ENCODE measurements at regions not wholly inside any gene's neighbourhood (a gene's known extent, or its start where the extent isn't known, plus 50 kb on each side); places are given as distances from the start of the nearest gene placed in this dataset.

DNA sequence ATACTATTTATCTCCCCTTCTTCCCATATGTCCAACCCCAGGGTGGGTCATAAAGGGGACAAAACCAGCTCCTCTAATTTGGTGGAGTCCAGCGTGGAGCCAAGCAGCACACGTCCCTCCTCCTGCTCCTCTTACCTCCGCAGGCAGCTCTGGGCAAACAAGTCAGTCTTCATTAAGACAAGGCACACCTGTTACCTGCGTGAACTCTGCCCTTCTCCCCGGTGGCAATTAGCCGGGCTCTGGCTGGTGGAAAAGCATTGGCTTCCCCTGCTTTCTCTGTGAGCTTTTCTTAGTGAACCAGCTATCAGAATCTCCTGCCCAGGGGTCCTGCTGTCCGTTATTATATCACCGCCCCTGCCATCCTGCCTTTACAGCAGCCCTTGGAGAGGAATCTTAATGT lies 418.7 kb upstream of the CADM1 start:
- DNase-seq (ENCODE audit: low spot score) (no peak), ATAC-seq (no peak)
- H3K27ac ChIP-seq (ENCODE audit: low read depth) = no peak overlapping the region
- H3K4me1 Mint-ChIP-seq = peaks cover 6% of the 10 kb centered on the region; the same call in 2 of the 3 replicates
- no peak overlapping the region for H3K4me3 ChIP-seq
- no peaks in the 10 kb centered on the region for H3K36me3 ChIP-seq (ENCODE audit: insufficient read depth)
- no peaks in the 10 kb centered on the region for H4K20me1 ChIP-seq (replicated peaks; ENCODE audit: insufficient read depth)
- no peaks in the 10 kb centered on the region for H3K9me2 ChIP-seq (ENCODE audit: insufficient read depth)
- H3K9me3 Mint-ChIP-seq = no peaks in the 10 kb centered on the region; the same call in 2 of the 3 replicates
- no peak overlapping the region for H2AFZ ChIP-seq
- H3K27me3 Mint-ChIP-seq (ENCODE audit: insufficient read depth, low read depth, poor library complexity) = peaks cover 4% of the 10 kb centered on the region
- TF ChIP-seq JUNB (IDR thresholded peaks at IDR 0.05; ENCODE audit: unreplicated experiment) = no peak
- no peak for TF ChIP-seq POLR2AphosphoS5 (IDR thresholded peaks at IDR 0.05; ENCODE audit: low read depth)
- no peak for TF ChIP-seq ZNF331 (CRISPR knock-in tag; IDR thresholded peaks at IDR 0.05; ENCODE audit: low read depth)
- no peak for TF ChIP-seq EZH2 (IDR thresholded peaks at IDR 0.05; ENCODE audit: low read depth, unreplicated experiment)
- TF ChIP-seq EZH2phosphoT487 (IDR thresholded peaks at IDR 0.05; ENCODE audit: unreplicated experiment) = no peak
- TF ChIP-seq, protein P1, sequence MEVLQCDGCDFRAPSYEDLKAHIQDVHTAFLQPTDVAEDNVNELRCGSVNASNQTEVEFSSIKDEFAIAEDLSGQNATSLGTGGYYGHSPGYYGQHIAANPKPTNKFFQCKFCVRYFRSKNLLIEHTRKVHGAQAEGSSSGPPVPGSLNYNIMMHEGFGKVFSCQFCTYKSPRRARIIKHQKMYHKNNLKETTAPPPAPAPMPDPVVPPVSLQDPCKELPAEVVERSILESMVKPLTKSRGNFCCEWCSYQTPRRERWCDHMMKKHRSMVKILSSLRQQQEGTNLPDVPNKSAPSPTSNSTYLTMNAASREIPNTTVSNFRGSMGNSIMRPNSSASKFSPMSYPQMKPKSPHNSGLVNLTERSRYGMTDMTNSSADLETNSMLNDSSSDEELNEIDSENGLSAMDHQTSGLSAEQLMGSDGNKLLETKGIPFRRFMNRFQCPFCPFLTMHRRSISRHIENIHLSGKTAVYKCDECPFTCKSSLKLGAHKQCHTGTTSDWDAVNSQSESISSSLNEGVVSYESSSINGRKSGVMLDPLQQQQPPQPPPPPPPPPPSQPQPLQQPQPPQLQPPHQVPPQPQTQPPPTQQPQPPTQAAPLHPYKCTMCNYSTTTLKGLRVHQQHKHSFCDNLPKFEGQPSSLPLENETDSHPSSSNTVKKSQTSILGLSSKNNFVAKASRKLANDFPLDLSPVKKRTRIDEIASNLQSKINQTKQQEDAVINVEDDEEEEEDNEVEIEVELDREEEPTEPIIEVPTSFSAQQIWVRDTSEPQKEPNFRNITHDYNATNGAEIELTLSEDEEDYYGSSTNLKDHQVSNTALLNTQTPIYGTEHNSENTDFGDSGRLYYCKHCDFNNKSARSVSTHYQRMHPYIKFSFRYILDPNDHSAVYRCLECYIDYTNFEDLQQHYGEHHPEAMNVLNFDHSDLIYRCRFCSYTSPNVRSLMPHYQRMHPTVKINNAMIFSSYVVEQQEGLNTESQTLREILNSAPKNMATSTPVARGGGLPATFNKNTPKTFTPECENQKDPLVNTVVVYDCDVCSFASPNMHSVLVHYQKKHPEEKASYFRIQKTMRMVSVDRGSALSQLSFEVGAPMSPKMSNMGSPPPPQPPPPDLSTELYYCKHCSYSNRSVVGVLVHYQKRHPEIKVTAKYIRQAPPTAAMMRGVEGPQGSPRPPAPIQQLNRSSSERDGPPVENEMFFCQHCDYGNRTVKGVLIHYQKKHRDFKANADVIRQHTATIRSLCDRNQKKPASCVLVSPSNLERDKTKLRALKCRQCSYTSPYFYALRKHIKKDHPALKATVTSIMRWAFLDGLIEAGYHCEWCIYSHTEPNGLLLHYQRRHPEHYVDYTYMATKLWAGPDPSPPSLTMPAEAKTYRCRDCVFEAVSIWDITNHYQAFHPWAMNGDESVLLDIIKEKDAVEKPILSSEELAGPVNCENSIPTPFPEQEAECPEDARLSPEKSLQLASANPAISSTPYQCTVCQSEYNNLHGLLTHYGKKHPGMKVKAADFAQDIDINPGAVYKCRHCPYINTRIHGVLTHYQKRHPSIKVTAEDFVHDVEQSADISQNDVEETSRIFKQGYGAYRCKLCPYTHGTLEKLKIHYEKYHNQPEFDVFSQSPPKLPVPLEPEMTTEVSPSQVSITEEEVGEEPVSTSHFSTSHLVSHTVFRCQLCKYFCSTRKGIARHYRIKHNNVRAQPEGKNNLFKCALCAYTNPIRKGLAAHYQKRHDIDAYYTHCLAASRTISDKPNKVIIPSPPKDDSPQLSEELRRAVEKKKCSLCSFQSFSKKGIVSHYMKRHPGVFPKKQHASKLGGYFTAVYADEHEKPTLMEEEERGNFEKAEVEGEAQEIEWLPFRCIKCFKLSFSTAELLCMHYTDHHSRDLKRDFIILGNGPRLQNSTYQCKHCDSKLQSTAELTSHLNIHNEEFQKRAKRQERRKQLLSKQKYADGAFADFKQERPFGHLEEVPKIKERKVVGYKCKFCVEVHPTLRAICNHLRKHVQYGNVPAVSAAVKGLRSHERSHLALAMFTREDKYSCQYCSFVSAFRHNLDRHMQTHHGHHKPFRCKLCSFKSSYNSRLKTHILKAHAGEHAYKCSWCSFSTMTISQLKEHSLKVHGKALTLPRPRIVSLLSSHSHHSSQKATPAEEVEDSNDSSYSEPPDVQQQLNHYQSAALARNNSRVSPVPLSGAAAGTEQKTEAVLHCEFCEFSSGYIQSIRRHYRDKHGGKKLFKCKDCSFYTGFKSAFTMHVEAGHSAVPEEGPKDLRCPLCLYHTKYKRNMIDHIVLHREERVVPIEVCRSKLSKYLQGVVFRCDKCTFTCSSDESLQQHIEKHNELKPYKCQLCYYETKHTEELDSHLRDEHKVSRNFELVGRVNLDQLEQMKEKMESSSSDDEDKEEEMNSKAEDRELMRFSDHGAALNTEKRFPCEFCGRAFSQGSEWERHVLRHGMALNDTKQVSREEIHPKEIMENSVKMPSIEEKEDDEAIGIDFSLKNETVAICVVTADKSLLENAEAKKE (CRISPR knock-in tag; IDR thresholded peaks at IDR 0.05) = no peak
- TF ChIP-seq CREB1 (CRISPR knock-in tag; IDR thresholded peaks at IDR 0.05; ENCODE audit: low read depth) = no peak
- TF ChIP-seq, protein P2, sequence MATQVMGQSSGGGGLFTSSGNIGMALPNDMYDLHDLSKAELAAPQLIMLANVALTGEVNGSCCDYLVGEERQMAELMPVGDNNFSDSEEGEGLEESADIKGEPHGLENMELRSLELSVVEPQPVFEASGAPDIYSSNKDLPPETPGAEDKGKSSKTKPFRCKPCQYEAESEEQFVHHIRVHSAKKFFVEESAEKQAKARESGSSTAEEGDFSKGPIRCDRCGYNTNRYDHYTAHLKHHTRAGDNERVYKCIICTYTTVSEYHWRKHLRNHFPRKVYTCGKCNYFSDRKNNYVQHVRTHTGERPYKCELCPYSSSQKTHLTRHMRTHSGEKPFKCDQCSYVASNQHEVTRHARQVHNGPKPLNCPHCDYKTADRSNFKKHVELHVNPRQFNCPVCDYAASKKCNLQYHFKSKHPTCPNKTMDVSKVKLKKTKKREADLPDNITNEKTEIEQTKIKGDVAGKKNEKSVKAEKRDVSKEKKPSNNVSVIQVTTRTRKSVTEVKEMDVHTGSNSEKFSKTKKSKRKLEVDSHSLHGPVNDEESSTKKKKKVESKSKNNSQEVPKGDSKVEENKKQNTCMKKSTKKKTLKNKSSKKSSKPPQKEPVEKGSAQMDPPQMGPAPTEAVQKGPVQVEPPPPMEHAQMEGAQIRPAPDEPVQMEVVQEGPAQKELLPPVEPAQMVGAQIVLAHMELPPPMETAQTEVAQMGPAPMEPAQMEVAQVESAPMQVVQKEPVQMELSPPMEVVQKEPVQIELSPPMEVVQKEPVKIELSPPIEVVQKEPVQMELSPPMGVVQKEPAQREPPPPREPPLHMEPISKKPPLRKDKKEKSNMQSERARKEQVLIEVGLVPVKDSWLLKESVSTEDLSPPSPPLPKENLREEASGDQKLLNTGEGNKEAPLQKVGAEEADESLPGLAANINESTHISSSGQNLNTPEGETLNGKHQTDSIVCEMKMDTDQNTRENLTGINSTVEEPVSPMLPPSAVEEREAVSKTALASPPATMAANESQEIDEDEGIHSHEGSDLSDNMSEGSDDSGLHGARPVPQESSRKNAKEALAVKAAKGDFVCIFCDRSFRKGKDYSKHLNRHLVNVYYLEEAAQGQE (IDR thresholded peaks at IDR 0.05; ENCODE audit: unreplicated experiment) = no peak
- TF ChIP-seq NANOG (IDR thresholded peaks at IDR 0.05; ENCODE audit: borderline replicate concordance) = no peak
- TF ChIP-seq ZNF114 (CRISPR knock-in tag; IDR thresholded peaks at IDR 0.05) = no peak
- TF ChIP-seq, protein P3, sequence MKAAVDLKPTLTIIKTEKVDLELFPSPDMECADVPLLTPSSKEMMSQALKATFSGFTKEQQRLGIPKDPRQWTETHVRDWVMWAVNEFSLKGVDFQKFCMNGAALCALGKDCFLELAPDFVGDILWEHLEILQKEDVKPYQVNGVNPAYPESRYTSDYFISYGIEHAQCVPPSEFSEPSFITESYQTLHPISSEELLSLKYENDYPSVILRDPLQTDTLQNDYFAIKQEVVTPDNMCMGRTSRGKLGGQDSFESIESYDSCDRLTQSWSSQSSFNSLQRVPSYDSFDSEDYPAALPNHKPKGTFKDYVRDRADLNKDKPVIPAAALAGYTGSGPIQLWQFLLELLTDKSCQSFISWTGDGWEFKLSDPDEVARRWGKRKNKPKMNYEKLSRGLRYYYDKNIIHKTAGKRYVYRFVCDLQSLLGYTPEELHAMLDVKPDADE (IDR thresholded peaks at IDR 0.05) = no peak
- TF ChIP-seq STAT1 (IDR thresholded peaks at IDR 0.05; ENCODE audit: unreplicated experiment) = no peak
- TF ChIP-seq, protein P4, sequence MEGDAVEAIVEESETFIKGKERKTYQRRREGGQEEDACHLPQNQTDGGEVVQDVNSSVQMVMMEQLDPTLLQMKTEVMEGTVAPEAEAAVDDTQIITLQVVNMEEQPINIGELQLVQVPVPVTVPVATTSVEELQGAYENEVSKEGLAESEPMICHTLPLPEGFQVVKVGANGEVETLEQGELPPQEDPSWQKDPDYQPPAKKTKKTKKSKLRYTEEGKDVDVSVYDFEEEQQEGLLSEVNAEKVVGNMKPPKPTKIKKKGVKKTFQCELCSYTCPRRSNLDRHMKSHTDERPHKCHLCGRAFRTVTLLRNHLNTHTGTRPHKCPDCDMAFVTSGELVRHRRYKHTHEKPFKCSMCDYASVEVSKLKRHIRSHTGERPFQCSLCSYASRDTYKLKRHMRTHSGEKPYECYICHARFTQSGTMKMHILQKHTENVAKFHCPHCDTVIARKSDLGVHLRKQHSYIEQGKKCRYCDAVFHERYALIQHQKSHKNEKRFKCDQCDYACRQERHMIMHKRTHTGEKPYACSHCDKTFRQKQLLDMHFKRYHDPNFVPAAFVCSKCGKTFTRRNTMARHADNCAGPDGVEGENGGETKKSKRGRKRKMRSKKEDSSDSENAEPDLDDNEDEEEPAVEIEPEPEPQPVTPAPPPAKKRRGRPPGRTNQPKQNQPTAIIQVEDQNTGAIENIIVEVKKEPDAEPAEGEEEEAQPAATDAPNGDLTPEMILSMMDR (conservative IDR thresholded peaks at IDR 0.05; ENCODE audit: low read depth in 2 of 2) = no peak
- H3K4me2 ChIP-seq = no peak overlapping the region
- H3K36me3 Mint-ChIP-seq (ENCODE audit: low read depth) = no peaks in the 10 kb centered on the region
- H3K27me3 ChIP-seq (ENCODE audit: insufficient read depth) = no peaks in the 10 kb centered on the region
- H3K4me3 Mint-ChIP-seq = no peak overlapping the region
- H3K79me2 ChIP-seq (replicated peaks; ENCODE audit: insufficient read depth) = no peaks in the 10 kb centered on the region
- no peak overlapping the region for H3K27ac Mint-ChIP-seq
- H3F3A ChIP-seq (replicated peaks; ENCODE audit: low read depth) = no peaks in the 10 kb centered on the region
- H3K4me1 ChIP-seq (ENCODE audit: insufficient read depth) = no peaks in the 10 kb centered on the region
